Amniotic epithelial cell (primary cell): ENCODE measurements at regions not wholly inside any gene's neighbourhood (a gene's known extent, or its start where the extent isn't known, plus 50 kb on each side); places are given as distances from the start of the nearest gene placed in this dataset.
"Not testable (repeated sequence)": the region's sequence is repeated elsewhere in the genome, so short reads cannot be mapped to it uniquely, and the experiment has no call there.

Experiments used
- DNase-seq: peaks from one replicate; pipeline ENCODE4 v3.0.0-alpha.2; 2010; ENCODE audit warnings: low read depth

DNA sequence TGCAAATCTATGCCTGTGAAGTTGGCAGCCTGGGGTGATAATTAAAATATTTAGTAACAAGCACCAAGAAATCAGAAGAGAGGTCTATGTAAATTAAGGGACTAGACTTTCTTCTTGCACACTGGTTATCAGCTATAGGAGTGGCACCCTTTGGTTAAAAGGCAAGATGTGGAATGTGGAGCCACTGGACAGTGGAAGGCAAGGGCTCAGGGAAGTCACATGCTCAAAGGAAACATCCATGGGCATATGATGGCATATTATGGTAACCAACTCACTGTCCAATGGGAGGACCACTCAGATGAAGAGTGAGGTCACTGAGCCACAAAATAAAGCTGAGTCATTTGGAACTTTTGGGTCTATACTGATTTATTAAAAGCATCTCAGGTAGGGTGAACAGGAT is 165.6 kb upstream of the PRICKLE2 start:
- DNase-seq = no peak

DNA sequence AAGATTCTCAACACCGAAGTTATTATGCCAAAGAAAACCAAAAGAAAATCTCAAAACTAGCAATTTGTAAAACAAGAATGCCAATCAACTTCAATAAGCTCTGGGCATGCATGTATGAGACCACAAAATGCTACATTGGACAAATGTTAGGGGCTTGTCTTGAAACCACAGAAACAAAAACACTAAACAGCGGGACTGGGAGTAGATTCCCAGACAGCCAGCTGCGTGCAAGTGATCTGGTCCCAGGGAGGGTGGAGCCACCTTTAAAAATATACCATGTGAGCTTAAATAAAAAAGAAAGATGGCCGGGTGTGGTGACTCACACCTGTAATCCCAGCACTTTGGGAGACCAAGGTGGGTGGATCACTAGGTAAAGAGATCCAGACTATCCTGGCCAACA is 163.6 kb upstream of the PRICKLE2 start:
- DNase-seq = no peak

DNA sequence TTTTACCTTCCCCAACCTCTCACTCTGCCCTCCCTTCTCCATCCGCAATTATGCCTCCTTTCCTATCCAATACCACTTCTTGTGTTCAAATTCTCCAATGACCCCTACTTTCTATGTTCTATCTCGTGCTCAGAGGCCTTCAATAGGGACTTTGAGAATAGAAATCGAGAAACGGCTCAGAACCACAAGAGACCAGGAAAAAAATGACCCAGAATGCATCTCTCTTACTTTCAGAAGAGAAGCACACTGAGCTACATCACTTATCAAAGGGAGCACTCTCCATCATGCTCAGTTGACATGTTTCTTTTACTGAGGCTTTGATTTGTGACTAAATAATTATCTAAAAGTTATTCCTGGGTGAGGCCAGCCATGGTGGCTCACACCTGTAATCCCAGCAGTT is 162.4 kb upstream of the PRICKLE2 start:
- DNase-seq = no peak

DNA sequence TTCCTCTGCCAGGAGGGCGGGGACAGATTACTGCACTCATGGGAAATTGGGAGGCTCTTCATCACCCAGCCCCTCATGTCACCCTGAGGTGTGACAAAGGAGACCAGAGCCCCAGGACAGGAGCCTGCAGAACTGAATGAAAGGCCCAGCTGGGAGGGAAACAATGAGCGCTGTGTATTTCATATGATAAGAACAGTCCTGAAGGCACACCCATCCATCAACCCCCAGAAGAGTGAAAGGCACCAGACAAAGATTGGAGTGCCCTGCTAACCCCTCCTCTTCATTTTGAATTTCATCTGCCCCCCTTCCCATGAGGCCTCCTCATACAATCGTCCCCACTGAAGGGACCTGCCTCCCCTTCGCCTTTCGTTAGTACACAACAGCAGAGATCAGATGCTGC is 160.0 kb upstream of the PRICKLE2 start:
- DNase-seq = no peak

DNA sequence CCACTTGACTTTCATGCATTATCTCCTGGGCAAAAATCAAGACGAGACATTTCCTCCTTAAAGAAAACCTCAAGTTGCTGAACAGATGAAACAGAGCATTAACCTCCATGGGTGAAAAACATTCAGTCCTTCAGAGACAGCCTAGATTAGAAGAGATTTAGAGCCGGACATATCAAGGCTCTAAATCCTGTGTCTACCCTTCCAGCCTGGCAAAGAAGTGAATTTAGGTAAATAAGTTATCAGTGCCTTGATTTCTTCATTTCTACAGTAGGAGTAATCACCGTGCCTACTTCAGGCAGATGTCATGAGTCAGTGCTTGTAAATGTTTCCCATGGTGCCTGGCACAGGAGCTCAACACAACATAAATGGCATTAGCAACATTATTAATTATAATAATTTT is 159.3 kb upstream of the PRICKLE2 start:
- DNase-seq = peak; percentile 97

DNA sequence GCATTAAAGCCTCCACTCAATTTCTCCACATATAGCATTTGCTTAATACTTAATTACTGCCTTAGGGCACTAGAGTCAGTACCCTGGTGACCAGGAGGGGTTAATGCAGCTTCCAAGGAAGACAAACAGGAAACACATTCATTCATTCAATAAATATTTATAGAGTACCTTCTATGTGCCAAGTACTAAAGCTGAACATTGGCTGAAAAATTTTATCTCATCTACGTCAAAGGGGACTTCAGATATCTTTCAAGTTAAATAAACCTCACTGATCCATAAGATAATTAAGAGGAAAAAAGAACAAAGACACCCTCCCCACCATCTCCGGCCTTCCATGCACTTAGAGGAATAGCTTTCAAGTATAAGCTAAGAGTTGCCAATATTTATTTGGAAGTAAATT is 156.9 kb upstream of the PRICKLE2 start:
- DNase-seq = no peak

DNA sequence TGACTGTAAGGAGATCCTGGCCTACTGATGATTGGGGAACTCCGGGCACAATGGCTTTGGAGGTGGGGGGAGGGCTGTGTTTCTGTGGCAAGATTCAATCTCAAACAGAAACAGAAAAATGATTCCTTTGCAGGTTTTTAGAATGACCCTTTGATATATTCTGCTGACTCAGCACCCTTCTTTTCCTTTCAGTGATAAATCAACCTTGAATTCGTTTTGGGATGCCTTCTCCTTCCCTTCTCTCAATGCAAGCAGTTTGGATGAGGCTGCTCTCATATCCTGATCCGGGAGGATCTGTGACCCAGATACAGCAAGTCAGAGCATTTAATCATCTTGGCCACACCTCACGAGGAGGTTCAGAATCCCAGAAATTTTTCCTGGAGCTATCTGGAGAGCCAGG is 156.1 kb upstream of the PRICKLE2 start:
- peak; percentile 32 for DNase-seq

DNA sequence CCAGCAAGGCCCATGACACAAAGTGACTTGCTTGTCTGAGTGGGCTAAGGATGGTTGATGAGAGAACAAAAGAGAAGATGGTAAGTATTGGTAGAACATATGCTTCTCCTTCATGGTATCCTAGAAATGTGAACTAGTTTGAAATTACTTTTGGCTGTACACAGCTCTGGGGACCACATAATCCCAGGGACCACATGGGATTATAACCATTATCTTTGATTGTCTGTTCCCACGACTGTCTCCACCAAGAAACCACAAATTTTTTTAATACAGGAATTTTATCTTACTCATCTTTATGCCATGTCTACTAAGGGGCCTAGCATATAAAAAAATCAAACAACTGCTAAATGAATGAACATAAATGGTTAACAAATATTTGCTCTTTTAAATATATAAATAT is 155.3 kb upstream of the PRICKLE2 start:
- DNase-seq = peak; percentile 63

DNA sequence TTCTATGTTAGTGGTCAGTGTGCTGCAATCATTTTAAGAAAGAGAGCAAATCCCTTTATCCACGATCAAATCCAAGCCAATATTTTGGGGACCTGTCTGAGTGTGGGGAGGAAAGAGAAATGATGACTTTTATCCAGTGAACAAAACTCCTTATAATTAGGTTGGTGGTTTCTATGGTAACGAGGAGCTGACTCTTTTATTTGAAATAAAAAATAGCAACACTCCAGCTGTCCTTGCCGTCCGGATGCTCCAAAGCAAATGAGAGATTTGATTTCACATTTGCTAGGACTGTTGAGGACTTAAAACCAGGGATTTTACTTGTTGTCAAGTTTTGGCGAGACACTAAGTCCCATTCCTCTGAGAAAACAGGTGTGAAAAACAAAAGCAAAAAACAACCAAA is 154.0 kb upstream of the PRICKLE2 start:
- no peak for DNase-seq

DNA sequence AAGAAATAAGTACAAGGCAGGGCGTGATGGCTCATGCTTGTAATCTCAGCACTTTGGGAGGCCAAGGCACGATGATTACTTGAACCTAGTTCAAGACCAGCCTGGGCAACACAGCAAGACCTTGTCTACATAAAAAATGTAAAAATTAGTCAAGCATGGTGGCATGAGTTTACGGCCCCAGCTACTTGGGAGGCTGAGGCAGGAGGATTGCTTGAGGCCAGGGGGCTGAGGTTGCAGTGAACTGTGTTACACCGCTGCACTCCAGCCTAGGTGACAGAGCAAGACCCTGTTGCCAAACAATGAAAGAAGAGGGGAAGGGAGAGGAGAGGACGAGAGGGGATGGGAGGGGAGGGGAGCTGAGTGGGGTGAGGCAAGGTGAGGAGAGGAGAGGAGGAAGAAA is 152.7 kb upstream of the PRICKLE2 start:
- no peak for DNase-seq

DNA sequence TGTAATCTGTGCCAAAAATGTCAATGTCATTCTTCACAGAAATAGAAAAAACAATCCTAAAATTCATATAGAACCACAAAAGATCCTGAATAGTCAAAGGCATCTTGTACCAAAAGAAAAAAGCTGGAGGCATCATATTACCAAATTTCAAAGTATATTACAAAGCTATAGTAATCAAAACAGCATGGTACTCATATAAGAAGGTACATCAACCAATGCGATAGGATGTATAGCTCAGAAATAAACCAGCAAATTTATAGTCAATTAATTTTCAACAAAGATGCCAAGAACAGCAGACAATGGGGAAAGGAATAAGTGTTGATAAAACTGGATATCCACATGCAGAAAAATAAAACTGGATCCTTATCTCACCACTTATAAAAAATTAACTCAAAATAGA is 150.5 kb upstream of the PRICKLE2 start:
- no peak for DNase-seq

DNA sequence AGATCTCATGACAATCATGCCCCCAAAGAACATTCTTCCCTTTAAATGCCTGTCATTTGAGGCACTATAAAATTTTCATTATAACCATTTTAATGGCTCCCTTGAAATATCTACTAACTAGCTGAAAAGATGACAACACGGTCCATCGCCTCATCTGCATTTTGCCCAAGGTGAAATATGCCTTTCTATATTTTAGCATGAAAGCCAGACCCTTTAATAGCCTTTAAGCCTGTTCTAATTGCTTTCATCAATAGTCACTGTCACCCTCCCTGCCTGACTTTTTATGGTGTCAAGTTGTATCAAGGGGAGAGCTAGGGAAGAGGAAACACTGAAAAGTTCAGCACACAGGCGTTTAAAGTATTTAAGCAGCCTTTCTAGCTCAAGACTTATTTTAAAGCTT is 144.1 kb upstream of the PRICKLE2 start:
- no peak for DNase-seq

DNA sequence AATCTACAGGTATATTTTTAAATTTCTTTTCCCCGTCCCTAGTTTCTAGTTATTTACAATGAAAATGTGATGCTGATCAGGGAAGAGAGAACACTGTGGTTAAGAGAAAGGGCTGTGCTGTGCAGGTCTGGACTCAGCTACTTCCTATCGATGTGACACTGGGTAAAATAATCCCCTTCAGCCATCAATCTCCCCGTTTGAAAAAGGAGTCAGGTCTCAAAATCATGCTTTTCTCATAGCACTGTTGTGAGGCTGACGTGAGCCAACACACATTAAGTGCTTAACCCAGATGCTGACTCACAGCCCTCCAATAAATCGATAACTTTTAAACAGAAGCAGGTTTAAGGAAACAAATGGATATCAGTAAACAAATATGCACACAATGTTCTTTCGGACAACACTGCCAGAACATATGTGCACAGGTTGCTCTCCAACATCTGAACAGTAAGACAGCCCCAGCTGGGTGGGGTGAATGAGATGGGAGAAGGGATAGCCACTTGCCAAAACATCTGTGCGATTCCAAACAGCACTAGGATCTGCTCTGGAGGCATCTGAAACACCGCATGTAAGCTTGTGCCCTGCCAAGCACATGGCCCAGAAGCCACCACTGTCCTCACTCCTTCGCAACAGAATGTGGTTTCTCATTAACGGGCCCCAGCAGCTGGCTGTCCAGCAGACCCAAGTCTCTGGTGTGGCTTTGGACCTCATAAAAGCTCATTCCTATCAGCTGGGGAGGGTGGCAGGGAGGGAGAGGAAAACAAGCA is 143.2 kb upstream of the PRICKLE2 start:
- no peak for DNase-seq

DNA sequence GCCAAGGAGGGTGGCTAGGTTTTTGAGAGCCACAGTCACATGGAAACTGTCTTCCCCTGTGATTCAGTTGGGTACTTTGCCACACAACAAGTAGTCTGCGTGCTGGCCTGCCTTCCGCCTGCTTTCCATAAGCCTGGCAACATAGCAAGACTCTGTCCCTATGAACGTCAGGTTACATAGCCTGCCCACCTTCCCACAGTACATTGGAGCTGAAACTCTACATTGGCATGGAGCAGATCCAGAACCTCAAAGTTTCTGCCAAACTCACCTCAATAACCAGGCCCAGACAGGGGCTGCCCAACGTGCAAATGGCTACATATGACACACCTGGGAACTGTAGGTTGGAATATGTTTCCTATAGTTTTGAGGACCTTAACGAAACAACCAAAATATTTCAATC is 140.6 kb upstream of the PRICKLE2 start:
- no peak for DNase-seq

DNA sequence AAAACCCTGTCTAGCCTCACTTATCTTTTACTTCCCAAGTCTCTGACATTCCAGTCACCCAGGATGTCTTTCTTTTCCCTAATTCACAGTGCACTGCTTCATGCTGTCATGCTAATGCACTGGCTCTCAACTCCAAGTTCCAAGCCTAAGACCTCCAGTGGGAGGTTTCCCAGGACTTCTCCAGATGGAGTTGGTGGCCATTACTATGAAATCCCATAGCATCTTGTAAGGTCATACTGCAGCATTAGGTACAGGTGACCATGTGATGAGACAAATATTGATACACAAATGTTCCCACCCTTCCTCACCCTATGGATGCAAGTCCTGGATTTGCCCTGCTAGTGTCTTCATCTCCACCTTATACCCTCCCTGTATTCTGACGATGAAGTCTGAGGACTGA is 138.6 kb upstream of the PRICKLE2 start:
- DNase-seq = no peak

DNA sequence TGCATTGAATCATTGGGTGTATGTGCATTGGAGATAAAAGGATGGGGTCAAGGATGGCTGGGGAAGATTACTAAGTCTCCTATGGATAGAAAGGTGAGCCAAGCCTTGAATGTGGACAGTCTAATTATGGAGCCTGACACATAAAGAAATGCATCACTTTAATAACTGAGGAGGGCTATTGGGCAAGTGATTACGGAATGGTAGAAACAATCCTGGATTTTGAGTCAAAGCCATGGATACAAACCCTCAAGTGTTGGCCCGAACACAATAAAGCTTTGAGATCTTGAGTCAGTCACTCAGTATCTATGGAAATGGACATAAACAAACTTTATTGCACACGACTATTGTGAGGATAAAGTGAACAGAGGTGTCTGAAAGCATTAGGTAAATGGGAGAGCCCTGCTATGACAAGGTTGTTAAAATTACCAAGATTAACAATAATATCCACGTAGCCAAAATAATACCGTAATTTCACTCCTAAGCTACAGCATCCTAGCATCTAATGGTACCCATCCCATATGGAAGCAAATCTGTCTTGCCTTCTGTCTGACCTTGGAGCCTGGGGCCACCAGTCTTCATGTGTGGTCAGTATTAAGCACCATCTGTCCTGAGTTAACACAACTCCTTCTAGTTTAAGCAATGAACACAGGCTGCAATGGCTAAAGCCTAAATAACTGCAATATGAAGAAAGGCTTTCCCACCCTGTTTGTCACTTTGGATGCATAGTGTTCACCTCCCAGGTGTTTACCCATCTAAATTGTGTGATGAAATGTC is 136.9 kb upstream of the PRICKLE2 start:
- peak; percentile 61 for DNase-seq

DNA sequence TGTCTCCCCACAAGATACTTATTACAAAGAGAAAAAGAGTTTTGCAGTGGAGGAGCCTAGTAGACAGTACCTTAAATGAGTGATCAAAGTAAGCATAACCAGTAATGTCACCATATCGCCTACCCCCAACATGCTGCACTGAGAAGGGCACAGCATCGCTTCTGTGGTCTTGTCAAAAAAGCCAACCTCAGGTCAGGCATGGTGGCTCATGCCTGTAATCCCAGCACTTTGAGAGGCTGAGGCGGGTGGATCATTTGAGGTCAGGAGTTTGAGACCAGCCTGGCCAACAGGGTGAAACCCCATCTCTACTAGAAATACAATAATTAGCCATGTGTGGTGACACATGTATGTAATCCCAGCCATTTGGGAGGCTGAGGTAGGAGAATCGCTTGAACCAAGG is 135.8 kb upstream of the PRICKLE2 start:
- DNase-seq = not testable (repeated sequence)

DNA sequence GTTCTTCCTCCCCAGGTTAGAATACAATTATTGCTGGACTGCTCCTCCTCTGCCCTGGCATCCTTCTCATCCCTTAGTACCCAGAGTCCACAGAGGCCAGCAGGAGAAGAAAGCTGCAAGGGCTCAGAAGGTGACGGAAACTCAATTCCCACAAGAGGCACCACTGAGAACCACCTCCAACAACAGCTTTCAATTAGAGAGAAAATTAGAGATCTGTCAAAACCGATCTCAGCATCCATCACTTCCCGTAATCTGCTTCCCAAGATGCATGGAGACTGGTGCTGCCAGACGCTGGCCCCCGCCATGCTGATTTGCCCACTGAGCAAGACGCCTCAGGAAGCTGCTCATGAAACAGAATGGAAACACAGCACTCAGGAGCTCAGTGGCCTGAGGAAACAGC is 135.0 kb upstream of the PRICKLE2 start:
- no peak for DNase-seq

DNA sequence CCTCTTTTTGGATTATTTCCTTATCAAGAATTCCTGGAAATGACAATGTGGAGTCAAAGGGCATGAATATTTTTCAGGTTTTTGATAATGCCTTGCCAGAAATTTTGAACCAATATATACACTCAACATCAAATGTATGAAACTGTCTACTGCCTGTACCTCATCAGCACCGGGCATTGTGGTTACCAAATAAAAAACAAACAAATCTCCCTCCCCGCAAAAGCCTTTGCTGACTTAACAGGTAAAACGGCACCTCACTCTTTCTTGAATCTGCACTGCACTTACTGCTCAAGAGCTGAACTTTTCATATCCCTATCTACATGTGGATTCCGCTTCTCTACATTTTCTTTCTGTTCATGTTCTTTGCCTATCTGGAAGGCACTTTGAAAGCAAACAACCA is 134.5 kb upstream of the PRICKLE2 start:
- no peak for DNase-seq

DNA sequence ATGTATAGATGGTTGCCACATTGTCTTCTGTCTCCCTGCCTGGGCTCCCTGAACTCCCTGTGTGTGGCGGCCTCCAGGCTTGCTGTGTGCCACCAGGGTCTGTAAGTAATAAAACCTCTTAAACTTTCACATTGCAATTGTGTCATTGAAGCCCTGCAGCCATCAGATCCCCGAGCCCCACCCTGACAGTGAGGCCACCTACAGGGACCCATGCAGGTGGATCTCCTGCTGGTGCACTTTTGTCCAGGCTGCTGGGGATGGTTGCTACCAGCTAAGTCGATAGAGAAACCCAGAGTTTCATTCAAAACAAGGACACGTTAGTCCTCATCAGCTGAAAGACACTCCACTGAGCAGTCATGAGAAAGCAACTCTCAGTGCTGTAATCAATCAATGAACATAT is 133.6 kb upstream of the PRICKLE2 start:
- DNase-seq = no peak

DNA sequence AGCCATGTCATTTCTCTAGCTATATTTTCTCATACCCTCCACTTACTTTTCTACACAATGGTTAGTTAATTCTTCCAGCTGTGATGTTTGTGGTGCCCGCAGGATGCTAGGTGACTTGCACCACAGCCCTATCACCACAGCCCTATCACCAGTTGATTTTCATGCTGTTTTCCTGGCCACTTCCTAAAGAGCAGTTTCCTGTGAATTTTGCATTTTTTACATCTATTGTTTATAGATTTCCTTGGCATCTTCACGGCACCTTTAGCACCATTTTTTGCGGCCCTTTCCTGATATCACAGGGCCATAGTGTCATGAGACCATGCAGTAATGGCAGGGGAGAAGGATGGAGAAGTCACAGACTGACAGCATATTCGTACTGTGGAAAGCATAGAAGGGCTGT is 132.9 kb upstream of the PRICKLE2 start:
- DNase-seq = no peak

DNA sequence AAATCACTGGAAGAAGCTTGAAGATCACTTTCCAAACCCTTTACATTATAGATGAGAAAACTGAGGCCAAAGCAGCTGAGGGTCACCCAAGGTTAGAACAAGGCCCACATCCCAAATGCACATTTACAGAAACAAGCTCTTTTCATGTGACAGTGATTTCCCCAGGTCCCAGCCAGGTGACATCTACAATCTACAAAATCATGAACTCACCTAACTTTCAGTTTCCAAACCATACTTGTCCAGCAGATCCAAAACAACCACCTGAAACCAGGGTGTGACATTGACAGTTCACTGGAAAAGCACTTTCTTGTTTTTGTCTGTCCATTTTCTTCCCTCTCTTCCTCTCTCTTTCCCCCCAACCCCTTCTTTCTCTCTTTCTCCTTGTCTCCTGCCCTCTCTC is 132.2 kb upstream of the PRICKLE2 start:
- no peak for DNase-seq

DNA sequence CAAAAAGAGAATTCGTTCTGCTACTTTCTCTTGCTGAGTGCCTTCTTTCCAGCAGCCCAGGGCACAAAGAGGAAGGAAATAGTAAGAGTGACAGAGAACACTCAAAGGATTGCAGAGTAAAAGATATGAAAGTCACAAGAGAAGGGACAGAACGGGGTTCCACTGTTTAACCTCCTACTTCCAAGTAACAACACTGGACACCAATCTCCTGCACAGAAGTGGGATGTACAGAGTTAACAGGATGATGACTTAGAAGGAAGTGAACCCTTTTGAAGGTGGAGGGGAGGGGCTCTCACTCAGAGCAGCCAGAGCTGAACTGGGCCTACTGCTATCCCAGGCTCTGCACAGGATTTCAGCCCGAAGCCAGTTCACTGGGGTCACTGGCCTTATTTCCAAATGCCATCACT is 130.1 kb upstream of the PRICKLE2 start:
- DNase-seq = peak; percentile 69

DNA sequence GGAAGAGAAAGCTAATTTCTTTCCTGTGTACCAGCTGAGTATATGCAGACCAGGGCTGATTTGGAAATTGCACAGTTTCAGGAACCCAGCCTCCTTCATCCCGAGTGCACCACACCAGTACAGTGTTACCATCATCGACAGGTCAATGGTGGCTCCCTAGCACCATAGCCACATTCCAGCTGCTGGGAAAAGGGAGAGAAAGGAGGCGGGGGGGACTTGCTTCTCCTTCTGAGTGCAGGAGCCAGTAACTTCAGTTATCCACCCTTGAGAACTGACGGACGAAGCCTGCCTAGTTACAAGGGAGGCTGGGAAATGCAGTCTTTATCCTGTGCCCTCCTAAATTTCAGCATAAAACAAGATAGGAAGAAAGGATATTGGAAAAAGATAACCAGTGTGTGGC is 129.7 kb upstream of the PRICKLE2 start:
- DNase-seq = no peak
